ENCODE measurements at regions not wholly inside any gene's neighbourhood (a gene's known extent, or its start where the extent isn't known, plus 50 kb on each side); places are given as distances from the start of the nearest gene placed in this dataset.

DNA sequence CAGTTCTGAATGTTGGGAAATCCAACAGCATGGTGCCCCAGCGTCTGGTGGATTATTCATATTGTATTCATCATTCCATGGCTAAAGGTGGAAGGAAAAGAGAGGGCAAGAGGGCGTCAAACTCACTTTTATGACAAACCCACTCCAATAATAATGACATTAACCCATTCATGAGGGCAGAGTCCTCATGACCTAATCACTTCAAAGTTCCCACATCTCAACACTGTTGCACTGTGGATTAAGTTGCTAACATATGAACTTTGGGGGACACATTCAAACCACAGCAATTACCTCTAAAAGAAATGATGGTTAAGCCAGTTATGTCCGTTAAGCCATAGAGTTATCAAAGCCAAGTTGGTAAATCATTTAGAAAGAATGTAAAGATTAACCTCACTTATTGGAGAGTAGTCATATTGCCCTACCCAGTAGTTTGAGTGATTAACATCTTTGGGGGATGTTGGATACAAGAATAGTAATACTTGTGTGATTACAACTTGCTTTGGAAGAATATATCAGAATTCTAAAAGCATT, 212.4 kb upstream of the FLRT2 start:
- Histone ChIP-seq H3K36me3 (replicated peaks; ENCODE audit: insufficient read depth, low read depth) (no peaks in the 10 kb centered on the region), H3K27ac (no peak overlapping the region), H3K4me3 (no peak overlapping the region), H3K79me2 (no peaks in the 10 kb centered on the region), H2AFZ (no peak overlapping the region), H3K9me2 (replicated peaks; ENCODE audit: insufficient read depth) (no peaks in the 10 kb centered on the region), H3K4me1 (ENCODE audit: insufficient read depth) (peaks cover 7% of the 10 kb centered on the region), H3K9me3 (ENCODE audit: low read depth) (no peaks in the 10 kb centered on the region), H3K4me2 (no peak overlapping the region), H3K27me3 (no peaks in the 10 kb centered on the region), H4K20me1 (ENCODE audit: insufficient read depth, poor library complexity, severe bottlenecking) (no peaks in the 10 kb centered on the region)
- TF ChIP-seq EZH2phosphoT487 (IDR thresholded peaks at IDR 0.05; ENCODE audit: low read depth, severe bottlenecking, unreplicated experiment) (no peak), EZH2 (IDR thresholded peaks at IDR 0.05; ENCODE audit: borderline replicate concordance) (no peak)
- TF ChIP-seq, protein P1, sequence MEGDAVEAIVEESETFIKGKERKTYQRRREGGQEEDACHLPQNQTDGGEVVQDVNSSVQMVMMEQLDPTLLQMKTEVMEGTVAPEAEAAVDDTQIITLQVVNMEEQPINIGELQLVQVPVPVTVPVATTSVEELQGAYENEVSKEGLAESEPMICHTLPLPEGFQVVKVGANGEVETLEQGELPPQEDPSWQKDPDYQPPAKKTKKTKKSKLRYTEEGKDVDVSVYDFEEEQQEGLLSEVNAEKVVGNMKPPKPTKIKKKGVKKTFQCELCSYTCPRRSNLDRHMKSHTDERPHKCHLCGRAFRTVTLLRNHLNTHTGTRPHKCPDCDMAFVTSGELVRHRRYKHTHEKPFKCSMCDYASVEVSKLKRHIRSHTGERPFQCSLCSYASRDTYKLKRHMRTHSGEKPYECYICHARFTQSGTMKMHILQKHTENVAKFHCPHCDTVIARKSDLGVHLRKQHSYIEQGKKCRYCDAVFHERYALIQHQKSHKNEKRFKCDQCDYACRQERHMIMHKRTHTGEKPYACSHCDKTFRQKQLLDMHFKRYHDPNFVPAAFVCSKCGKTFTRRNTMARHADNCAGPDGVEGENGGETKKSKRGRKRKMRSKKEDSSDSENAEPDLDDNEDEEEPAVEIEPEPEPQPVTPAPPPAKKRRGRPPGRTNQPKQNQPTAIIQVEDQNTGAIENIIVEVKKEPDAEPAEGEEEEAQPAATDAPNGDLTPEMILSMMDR (IDR thresholded peaks at IDR 0.05; ENCODE audit: poor library complexity), result no peak
- 69% methylated on average over 3 of the region's 3 CpGs for WGBS (ENCODE audit: low lambda C conversion rate, missing lambda C conversion rate)
- DNase-seq (ENCODE audit: low spot score), result no peak

DNA sequence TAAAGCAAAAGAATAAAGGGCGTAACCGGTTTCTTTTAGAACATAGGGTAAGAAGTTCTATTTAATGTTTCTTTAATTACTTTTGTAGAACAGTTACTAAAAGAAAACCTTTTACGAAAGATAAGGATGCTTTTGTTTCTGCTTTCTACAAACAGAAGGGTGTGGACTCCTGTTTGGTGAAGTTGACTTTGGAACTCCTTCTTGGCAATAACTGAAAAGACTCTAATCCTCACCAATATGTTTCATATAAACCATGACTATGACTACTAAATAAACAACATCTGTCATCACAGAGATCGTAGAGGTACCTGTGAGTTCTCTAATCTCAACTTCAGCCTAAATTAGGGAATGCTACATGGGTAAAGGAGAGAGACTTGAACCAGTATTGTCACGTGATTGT, 210.8 kb upstream of the FLRT2 start:
- Histone ChIP-seq H2AFZ (no peak overlapping the region), H3K9me2 (replicated peaks; ENCODE audit: insufficient read depth) (no peaks in the 10 kb centered on the region), H3K4me3 (no peak overlapping the region), H3K9me3 (ENCODE audit: low read depth) (no peaks in the 10 kb centered on the region), H3K79me2 (no peaks in the 10 kb centered on the region), H3K36me3 (replicated peaks; ENCODE audit: insufficient read depth, low read depth) (no peaks in the 10 kb centered on the region), H3K27ac (no peak overlapping the region), H4K20me1 (ENCODE audit: insufficient read depth, poor library complexity, severe bottlenecking) (no peaks in the 10 kb centered on the region), H3K4me1 (ENCODE audit: insufficient read depth) (peaks cover 7% of the 10 kb centered on the region), H3K27me3 (no peaks in the 10 kb centered on the region), H3K4me2 (no peak overlapping the region)
- DNase-seq (ENCODE audit: low spot score), result no peak
- WGBS (ENCODE audit: low lambda C conversion rate, missing lambda C conversion rate), result 91% methylated on average over 5 of the region's 5 CpGs
- TF ChIP-seq EZH2phosphoT487 (IDR thresholded peaks at IDR 0.05; ENCODE audit: low read depth, severe bottlenecking, unreplicated experiment), result no peak
- TF ChIP-seq EZH2 (IDR thresholded peaks at IDR 0.05; ENCODE audit: borderline replicate concordance), result no peak
- TF ChIP-seq, protein P1 (IDR thresholded peaks at IDR 0.05; ENCODE audit: poor library complexity), result no peak

DNA sequence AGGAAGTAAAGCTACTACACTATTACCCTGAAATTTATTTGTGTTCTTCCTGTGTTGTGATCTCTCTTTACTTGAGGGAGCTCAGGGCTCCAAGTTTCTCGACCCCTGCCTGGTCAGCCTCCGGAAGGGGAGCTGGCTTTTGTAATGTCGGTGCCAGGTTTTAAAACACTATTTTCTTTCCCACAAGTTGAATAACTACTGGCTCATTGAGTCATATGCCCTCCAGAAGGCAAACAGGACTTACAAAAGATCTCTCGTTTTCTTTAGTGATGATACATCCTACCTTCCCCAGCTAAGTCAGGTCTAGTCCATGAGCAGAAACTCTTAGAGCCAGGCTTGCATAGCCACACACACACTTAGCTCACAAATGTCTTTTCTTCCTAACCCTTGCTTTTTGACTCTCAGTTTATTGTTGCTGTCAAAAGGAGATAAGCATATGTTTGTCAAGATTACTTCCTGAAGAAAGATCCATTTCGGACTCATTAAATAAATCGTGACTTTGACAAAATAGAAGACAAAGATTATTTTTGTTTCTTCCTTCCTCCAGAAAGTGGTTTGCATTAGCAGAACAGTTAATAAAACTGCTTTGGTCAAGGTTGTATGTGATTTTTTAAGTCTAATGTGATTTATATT, 209.8 kb upstream of the FLRT2 start:
- peaks cover 7% of the 10 kb centered on the region for H3K4me1 ChIP-seq (ENCODE audit: insufficient read depth)
- no peaks in the 10 kb centered on the region for H3K9me3 ChIP-seq (ENCODE audit: low read depth)
- H3K79me2 ChIP-seq, result no peaks in the 10 kb centered on the region
- H2AFZ ChIP-seq, result no peak overlapping the region
- H3K4me3 ChIP-seq, result no peak overlapping the region
- 49% methylated on average over 6 of the region's 6 CpGs for WGBS (ENCODE audit: low lambda C conversion rate, missing lambda C conversion rate)
- no peak overlapping the region for H3K27ac ChIP-seq
- no peak overlapping the region for H3K4me2 ChIP-seq
- H4K20me1 ChIP-seq (ENCODE audit: insufficient read depth, poor library complexity, severe bottlenecking), result no peaks in the 10 kb centered on the region
- H3K36me3 ChIP-seq (replicated peaks; ENCODE audit: insufficient read depth, low read depth), result no peaks in the 10 kb centered on the region
- no peaks in the 10 kb centered on the region for H3K27me3 ChIP-seq
- no peak for TF ChIP-seq EZH2phosphoT487 (IDR thresholded peaks at IDR 0.05; ENCODE audit: low read depth, severe bottlenecking, unreplicated experiment)
- TF ChIP-seq, protein P1 (IDR thresholded peaks at IDR 0.05; ENCODE audit: poor library complexity), result no peak
- TF ChIP-seq EZH2 (IDR thresholded peaks at IDR 0.05; ENCODE audit: borderline replicate concordance), result no peak
- no peaks in the 10 kb centered on the region for H3K9me2 ChIP-seq (replicated peaks; ENCODE audit: insufficient read depth)
- DNase-seq (ENCODE audit: low spot score), result no peak
